ENCODE measurements at regions not wholly inside any gene's neighbourhood (a gene's known extent, or its start where the extent isn't known, plus 50 kb on each side); places are given as distances from the start of the nearest gene placed in this dataset.

GRCh38 chr6:85705220-85705619 is 62.5 kb upstream of the SYNCRIP start:
- no peak for DNase-seq

GRCh38 chr6:85703406-85703805 is 60.7 kb upstream of the SYNCRIP start:
- DNase-seq = no peak
